HEK293 (cell line): ENCODE measurements at regions not wholly inside any gene's neighbourhood (a gene's known extent, or its start where the extent isn't known, plus 50 kb on each side); places are given as distances from the start of the nearest gene placed in this dataset.

Source experiments
- ZBTB20 ChIP-seq: fragments of 450-650 bp; formaldehyde crosslinking; IDR thresholded peaks from 2 replicates; pipeline ENCODE4 v1.5.1; 2016; ENCODE audit warnings: missing biosample characterization, missing genetic modification characterization
- ZBTB8A ChIP-seq: fragments of 450-650 bp; formaldehyde crosslinking; IDR thresholded peaks from 2 replicates; pipeline ENCODE4 v1.5.1; 2016; ENCODE audit warnings: missing biosample characterization, missing genetic modification characterization
- ZNF324 ChIP-seq: fragments of 450-650 bp; formaldehyde crosslinking; IDR thresholded peaks from 2 replicates; pipeline ENCODE4 v1.5.1; 2016; ENCODE audit warnings: missing biosample characterization, missing genetic modification characterization
- ZNF776 ChIP-seq: fragments of 450-650 bp; formaldehyde crosslinking; IDR thresholded peaks from 2 replicates; pipeline ENCODE4 v1.5.0; 2017; ENCODE audit warnings: missing biosample characterization, missing genetic modification characterization, borderline replicate concordance
- TF ChIP-seq, protein P1 (sequence below): fragments of 450-650 bp; formaldehyde crosslinking; conservative IDR thresholded peaks from 2 replicates; pipeline ENCODE4 v1.5.1; 2016; ENCODE audit warnings: low read depth, missing biosample characterization, missing genetic modification characterization
- TF ChIP-seq, protein P2 (sequence below): fragments of 450-650 bp; formaldehyde crosslinking; IDR thresholded peaks from 2 replicates; pipeline ENCODE4 v1.5.1; 2016; ENCODE audit warnings: missing biosample characterization, missing genetic modification characterization

DNA sequence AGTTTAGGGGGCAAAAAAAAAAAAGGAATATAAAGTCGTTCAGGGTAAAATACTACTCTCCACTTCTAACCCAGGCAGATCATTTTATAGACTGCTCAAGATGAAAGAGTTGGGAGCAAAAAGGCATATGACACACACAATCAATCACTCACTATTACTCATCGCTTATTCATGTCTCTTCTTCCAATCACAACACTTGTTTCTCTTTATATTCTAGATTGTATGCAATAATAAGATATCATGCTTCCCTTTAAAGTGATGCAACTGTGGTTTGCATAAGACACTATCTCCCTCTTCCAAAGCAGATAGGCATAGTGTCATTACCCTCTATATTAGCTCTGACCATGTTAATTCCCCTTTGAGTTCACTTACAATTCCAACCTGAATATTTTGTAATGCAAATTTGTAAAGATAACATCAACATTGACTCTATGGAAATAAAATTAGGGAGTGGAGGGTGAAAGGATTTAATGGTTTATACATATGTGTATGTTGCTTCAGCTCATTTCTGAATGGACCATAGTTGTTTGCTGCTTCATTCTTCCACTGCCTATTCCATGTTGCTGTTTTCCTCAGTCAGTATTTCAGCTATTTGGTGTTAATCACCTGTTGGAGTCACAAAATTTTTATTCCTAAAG lies 154.9 kb upstream of the EPHA5 start:
- TF ChIP-seq, protein P1, sequence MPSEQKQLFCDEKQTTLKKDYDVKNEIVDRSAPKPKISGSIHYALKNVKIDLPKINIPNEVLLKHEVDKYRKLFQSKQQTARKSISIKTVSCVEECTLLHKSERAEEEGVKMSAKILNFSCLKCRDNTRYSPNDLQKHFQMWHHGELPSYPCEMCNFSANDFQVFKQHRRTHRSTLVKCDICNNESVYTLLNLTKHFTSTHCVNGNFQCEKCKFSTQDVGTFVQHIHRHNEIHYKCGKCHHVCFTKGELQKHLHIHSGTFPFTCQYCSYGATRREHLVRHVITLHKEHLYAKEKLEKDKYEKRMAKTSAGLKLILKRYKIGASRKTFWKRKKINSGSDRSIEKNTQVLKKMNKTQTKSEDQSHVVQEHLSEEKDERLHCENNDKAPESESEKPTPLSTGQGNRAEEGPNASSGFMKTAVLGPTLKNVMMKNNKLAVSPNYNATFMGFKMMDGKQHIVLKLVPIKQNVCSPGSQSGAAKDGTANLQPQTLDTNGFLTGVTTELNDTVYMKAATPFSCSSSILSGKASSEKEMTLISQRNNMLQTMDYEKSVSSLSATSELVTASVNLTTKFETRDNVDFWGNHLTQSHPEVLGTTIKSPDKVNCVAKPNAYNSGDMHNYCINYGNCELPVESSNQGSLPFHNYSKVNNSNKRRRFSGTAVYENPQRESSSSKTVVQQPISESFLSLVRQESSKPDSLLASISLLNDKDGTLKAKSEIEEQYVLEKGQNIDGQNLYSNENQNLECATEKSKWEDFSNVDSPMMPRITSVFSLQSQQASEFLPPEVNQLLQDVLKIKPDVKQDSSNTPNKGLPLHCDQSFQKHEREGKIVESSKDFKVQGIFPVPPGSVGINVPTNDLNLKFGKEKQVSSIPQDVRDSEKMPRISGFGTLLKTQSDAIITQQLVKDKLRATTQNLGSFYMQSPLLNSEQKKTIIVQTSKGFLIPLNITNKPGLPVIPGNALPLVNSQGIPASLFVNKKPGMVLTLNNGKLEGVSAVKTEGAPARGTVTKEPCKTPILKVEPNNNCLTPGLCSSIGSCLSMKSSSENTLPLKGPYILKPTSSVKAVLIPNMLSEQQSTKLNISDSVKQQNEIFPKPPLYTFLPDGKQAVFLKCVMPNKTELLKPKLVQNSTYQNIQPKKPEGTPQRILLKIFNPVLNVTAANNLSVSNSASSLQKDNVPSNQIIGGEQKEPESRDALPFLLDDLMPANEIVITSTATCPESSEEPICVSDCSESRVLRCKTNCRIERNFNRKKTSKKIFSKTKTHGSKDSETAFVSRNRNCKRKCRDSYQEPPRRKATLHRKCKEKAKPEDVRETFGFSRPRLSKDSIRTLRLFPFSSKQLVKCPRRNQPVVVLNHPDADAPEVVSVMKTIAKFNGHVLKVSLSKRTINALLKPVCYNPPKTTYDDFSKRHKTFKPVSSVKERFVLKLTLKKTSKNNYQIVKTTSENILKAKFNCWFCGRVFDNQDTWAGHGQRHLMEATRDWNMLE (tag by site-specific recombination): no peak
- TF ChIP-seq ZNF776: no peak
- no peak for TF ChIP-seq ZBTB8A
- TF ChIP-seq, protein P2, sequence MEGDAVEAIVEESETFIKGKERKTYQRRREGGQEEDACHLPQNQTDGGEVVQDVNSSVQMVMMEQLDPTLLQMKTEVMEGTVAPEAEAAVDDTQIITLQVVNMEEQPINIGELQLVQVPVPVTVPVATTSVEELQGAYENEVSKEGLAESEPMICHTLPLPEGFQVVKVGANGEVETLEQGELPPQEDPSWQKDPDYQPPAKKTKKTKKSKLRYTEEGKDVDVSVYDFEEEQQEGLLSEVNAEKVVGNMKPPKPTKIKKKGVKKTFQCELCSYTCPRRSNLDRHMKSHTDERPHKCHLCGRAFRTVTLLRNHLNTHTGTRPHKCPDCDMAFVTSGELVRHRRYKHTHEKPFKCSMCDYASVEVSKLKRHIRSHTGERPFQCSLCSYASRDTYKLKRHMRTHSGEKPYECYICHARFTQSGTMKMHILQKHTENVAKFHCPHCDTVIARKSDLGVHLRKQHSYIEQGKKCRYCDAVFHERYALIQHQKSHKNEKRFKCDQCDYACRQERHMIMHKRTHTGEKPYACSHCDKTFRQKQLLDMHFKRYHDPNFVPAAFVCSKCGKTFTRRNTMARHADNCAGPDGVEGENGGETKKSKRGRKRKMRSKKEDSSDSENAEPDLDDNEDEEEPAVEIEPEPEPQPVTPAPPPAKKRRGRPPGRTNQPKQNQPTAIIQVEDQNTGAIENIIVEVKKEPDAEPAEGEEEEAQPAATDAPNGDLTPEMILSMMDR (tag by site-specific recombination): no peak
- no peak for TF ChIP-seq ZBTB20 (tag by site-specific recombination)
- no peak for TF ChIP-seq ZNF324
